ENCODE measurements at regions not wholly inside any gene's neighbourhood (a gene's known extent, or its start where the extent isn't known, plus 50 kb on each side); places are given as distances from the start of the nearest gene placed in this dataset.

DNA sequence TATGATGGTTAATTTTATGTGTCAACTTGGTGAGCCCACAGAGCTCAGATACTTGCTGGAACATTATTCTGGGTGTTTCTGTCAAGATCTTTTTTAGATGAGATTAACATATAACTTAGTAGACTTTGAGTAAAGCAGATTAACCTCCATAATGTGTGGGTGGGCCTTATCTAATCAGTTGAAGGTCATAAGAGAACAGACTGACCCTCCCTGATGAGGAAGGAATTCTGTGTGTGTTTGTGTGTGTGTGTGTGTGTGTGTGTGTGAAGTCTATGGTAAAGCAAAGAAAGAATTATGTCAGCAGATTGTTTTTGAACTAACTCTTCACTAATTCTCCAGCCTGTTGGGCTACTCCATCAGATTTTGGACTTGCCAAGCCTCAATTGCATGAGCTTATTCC, 232.2 kb upstream of the MEX3C start:
- DNase-seq: no peak
- Mint-ChIP-seq H3K4me3 (no peak overlapping the region), H3K9me3 (peaks cover 32% of the 10 kb centered on the region), H3K4me1 (ENCODE audit: low read depth) (no peaks in the 10 kb centered on the region), H3K27ac (no peak overlapping the region), H3K36me3 (ENCODE audit: low read depth) (no peaks in the 10 kb centered on the region), H3K27me3 (ENCODE audit: insufficient read depth) (no peaks in the 10 kb centered on the region; the same call in 1 of the 2 replicates)
- TF ChIP-seq, protein P1, sequence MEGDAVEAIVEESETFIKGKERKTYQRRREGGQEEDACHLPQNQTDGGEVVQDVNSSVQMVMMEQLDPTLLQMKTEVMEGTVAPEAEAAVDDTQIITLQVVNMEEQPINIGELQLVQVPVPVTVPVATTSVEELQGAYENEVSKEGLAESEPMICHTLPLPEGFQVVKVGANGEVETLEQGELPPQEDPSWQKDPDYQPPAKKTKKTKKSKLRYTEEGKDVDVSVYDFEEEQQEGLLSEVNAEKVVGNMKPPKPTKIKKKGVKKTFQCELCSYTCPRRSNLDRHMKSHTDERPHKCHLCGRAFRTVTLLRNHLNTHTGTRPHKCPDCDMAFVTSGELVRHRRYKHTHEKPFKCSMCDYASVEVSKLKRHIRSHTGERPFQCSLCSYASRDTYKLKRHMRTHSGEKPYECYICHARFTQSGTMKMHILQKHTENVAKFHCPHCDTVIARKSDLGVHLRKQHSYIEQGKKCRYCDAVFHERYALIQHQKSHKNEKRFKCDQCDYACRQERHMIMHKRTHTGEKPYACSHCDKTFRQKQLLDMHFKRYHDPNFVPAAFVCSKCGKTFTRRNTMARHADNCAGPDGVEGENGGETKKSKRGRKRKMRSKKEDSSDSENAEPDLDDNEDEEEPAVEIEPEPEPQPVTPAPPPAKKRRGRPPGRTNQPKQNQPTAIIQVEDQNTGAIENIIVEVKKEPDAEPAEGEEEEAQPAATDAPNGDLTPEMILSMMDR (IDR thresholded peaks at IDR 0.05): no peak

DNA sequence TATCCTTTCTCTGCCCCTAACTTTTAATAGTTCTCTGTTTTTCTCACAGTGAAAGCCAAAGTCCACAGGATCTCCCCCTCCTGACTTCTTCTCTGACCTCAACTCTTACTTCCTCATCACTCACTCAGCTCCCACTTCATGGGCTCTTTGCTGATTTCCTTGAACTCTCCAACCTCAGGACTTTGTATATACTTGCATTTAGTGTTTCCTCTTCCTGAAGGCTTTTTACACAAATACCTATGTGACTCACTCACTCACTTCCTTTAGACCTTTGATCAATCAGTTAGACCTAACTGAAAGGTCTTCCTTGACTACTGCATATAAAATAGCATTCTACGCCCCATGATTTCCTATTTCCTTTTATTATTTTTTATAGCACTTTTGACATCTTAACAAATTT, 233.1 kb upstream of the MEX3C start:
- no peaks in the 10 kb centered on the region; the same call in 1 of the 2 replicates for H3K27me3 Mint-ChIP-seq (ENCODE audit: insufficient read depth)
- no peaks in the 10 kb centered on the region for H3K4me1 Mint-ChIP-seq (ENCODE audit: low read depth)
- no peaks in the 10 kb centered on the region for H3K36me3 Mint-ChIP-seq (ENCODE audit: low read depth)
- peaks cover 32% of the 10 kb centered on the region for H3K9me3 Mint-ChIP-seq
- TF ChIP-seq, protein P1 (IDR thresholded peaks at IDR 0.05): no peak
- DNase-seq: no peak
- H3K4me3 Mint-ChIP-seq: no peak overlapping the region
- no peak overlapping the region for H3K27ac Mint-ChIP-seq

DNA sequence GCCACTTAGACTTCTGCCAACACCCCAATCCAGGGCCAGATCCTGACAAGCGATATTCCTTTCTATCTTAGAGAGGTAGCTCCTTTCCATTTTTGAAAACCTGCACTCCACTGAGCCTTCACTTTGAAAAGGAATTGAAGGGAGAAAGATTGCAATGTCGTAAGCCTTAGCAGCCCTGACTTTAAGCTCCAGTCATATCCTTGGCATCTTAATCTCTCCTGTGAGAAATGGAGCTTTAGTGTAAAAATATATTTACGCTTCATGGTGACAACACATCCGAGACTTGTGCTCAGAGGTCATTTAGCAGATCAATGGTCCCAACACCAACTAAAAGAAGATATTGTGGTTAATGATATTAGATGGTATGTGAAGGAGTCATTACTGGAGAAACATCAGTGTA, 235.8 kb upstream of the MEX3C start:
- peaks cover 33% of the 10 kb centered on the region for H3K9me3 Mint-ChIP-seq
- no peak for DNase-seq
- H3K4me3 Mint-ChIP-seq: no peak overlapping the region
- H3K4me1 Mint-ChIP-seq (ENCODE audit: low read depth): no peaks in the 10 kb centered on the region
- no peak overlapping the region for H3K27ac Mint-ChIP-seq
- TF ChIP-seq, protein P1 (IDR thresholded peaks at IDR 0.05): no peak
- no peaks in the 10 kb centered on the region; the same call in 1 of the 2 replicates for H3K27me3 Mint-ChIP-seq (ENCODE audit: insufficient read depth)
- H3K36me3 Mint-ChIP-seq (ENCODE audit: low read depth): no peaks in the 10 kb centered on the region

DNA sequence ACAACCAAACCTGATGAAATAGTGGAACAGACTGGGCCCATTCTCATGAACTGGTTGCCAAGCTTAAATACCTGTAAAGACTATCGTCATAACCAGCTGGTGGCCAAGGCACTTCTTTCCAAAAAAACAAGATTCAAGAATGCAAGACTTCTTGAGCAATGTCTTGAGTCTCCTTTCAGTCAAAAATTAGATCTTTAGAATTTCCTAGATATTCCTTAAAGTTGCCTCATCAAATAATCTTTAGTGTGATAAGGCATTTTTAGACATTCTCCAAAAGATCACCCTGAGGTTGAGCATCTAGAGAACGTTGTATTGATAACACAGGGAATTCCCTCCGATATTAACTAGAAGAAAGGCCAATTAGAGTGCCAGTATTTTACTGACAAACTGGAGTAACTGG, 236.4 kb upstream of the MEX3C start:
- H3K4me3 Mint-ChIP-seq: no peak overlapping the region
- H3K4me1 Mint-ChIP-seq (ENCODE audit: low read depth): no peaks in the 10 kb centered on the region
- TF ChIP-seq, protein P1 (IDR thresholded peaks at IDR 0.05): no peak
- H3K36me3 Mint-ChIP-seq (ENCODE audit: low read depth): no peaks in the 10 kb centered on the region
- no peaks in the 10 kb centered on the region; the same call in 1 of the 2 replicates for H3K27me3 Mint-ChIP-seq (ENCODE audit: insufficient read depth)
- H3K9me3 Mint-ChIP-seq: peaks cover 31% of the 10 kb centered on the region
- H3K27ac Mint-ChIP-seq: no peak overlapping the region
- DNase-seq: no peak

DNA sequence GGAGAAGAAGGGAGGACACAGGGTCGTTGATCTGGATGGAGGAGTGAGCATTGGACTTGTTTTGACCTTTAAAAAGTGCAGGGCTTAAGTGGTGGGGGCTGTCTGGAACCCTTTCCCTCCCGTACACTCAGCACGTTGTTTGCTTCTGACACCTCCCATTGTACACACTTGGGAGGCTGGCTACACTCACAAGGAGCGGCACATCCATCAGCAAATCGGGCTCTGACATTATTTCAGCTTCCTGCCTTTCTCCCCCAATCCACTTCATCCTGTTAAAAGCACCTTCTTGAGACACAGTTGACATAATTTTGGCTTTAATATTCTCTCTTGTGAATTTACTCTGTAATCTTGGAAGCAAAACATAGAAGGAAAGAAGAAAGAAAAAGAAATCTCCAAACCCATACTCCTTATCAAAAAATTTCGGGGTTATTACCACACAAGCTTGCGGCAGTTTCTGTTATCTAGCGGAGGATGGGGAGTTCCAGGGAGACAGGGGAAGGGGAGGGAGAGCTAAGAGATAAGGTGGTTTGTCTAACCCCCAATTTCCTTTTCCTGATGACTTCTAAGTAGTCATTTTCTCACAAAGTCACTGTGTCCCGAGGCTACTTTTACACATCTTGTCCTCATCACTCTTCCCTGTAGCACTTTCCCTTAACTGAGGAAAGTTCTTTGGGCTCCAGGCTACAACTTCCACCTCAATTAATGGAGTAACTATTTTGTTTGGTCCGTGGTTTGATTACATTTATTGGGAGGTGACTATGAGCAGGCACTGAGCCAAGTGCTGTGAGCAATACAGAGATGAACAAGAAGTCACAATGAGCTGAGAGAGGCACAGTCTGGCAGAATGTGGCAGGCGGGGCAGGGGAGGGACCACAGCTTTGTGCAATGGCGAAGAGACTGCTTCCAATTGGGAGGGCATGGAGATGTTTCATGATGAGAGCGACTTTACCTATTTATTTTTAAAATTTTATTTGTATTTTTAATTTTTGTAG, 240.1 kb upstream of the MEX3C start:
- Mint-ChIP-seq H3K36me3 (ENCODE audit: low read depth) (no peaks in the 10 kb centered on the region), H3K27me3 (ENCODE audit: insufficient read depth) (no peaks in the 10 kb centered on the region), H3K4me1 (ENCODE audit: low read depth) (no peaks in the 10 kb centered on the region), H3K9me3 (peaks cover 28% of the 10 kb centered on the region), H3K4me3 (no peak overlapping the region), H3K27ac (no peak overlapping the region)
- TF ChIP-seq, protein P1 (IDR thresholded peaks at IDR 0.05): no peak
- no peak for DNase-seq

Data from HFFc6 (cell line).